GM21723 (cell line): ENCODE measurements at regions not wholly inside any gene's neighbourhood (a gene's known extent, or its start where the extent isn't known, plus 50 kb on each side); places are given as distances from the start of the nearest gene placed in this dataset.

ENCODE experiments used
- ATAC-seq: cut with Tn5 transposase; IDR thresholded peaks from one replicate; pipeline ENCODE4 v1.9.1; 2021; ENCODE audit warnings: mild to moderate bottlenecking, moderate library complexity; ENCODE audit not compliant: unreplicated experiment

GRCh38 chr15:70271422-70272088 is 173.8 kb upstream of the TLE3 start:
- ATAC-seq = no peak

- ATAC-seq = no peak
These were observed 173.0 kb upstream of the TLE3 start for GRCh38 chr15:70270752-70271111.

- ATAC-seq = no peak
These were observed 172.5 kb upstream of the TLE3 start for GRCh38 chr15:70269991-70270751.

- no peak for ATAC-seq
These were observed 171.7 kb upstream of the TLE3 start for GRCh38 chr15:70269311-70269911.

- no peak for ATAC-seq
These were observed 171.1 kb upstream of the TLE3 start for GRCh38 chr15:70268698-70269251.

GRCh38 chr15:70267879-70268278 is 170.2 kb upstream of the TLE3 start:
- ATAC-seq = no peak

GRCh38 chr15:70267306-70267705 is 169.6 kb upstream of the TLE3 start:
- ATAC-seq = no peak

- no peak for ATAC-seq
These were observed 168.8 kb upstream of the TLE3 start for GRCh38 chr15:70266412-70267121.

GRCh38 chr15:70265986-70266385 is 168.3 kb upstream of the TLE3 start:
- no peak for ATAC-seq

GRCh38 chr15:70265466-70265978 is 167.8 kb upstream of the TLE3 start:
- ATAC-seq = no peak

GRCh38 chr15:70264738-70265465 is 167.2 kb upstream of the TLE3 start:
- ATAC-seq = no peak

GRCh38 chr15:70264014-70264582 is 166.4 kb upstream of the TLE3 start:
- ATAC-seq = no peak

GRCh38 chr15:70262591-70263274 is 165.0 kb upstream of the TLE3 start:
- ATAC-seq = no peak

GRCh38 chr15:70262171-70262570 is 164.5 kb upstream of the TLE3 start:
- ATAC-seq = no peak

GRCh38 chr15:70261083-70261482 is 163.4 kb upstream of the TLE3 start:
- no peak for ATAC-seq

GRCh38 chr15:70260580-70260979 is 162.9 kb upstream of the TLE3 start:
- no peak for ATAC-seq

- no peak for ATAC-seq
These were observed 162.2 kb upstream of the TLE3 start for GRCh38 chr15:70259640-70260508.

- peak; percentile 34 for ATAC-seq
These were observed 161.3 kb upstream of the TLE3 start for GRCh38 chr15:70259028-70259424.
